ENCODE measurements at regions not wholly inside any gene's neighbourhood (a gene's known extent, or its start where the extent isn't known, plus 50 kb on each side); places are given as distances from the start of the nearest gene placed in this dataset.

GRCh38 chr2:221895366-221896121, 323.4 kb upstream of the EPHA4 start:
- TF ChIP-seq, protein P1, sequence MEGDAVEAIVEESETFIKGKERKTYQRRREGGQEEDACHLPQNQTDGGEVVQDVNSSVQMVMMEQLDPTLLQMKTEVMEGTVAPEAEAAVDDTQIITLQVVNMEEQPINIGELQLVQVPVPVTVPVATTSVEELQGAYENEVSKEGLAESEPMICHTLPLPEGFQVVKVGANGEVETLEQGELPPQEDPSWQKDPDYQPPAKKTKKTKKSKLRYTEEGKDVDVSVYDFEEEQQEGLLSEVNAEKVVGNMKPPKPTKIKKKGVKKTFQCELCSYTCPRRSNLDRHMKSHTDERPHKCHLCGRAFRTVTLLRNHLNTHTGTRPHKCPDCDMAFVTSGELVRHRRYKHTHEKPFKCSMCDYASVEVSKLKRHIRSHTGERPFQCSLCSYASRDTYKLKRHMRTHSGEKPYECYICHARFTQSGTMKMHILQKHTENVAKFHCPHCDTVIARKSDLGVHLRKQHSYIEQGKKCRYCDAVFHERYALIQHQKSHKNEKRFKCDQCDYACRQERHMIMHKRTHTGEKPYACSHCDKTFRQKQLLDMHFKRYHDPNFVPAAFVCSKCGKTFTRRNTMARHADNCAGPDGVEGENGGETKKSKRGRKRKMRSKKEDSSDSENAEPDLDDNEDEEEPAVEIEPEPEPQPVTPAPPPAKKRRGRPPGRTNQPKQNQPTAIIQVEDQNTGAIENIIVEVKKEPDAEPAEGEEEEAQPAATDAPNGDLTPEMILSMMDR (IDR thresholded peaks at IDR 0.05) = no peak
- no peak for TF ChIP-seq POLR2A (IDR thresholded peaks at IDR 0.05)
